T-helper 17 cell (primary cell): ENCODE measurements at regions not wholly inside any gene's neighbourhood (a gene's known extent, or its start where the extent isn't known, plus 50 kb on each side); places are given as distances from the start of the nearest gene placed in this dataset.
"Not testable (repeated sequence)": the region's sequence is repeated elsewhere in the genome, so short reads cannot be mapped to it uniquely, and the experiment has no call there.

Experiments
- ATAC-seq: fragments of 150-1000 bp; cut with Tn5 transposase; 2 replicates; pipeline ENCODE4 v1.10.0; 2021; ENCODE audit warnings: mild to moderate bottlenecking, moderate library complexity
- DNase-seq, 3 donors: peaks; one replicate each; pipeline versions ENCODE4 v3.0.0 to v3.0.0-alpha.2; 2020 to 2021
- H3K9me3 ChIP-seq: one replicate; pipeline ENCODE4 v1.7.0; 2013; ENCODE audit warnings: low read length, mild to moderate bottlenecking; ENCODE audit not compliant: control insufficient read depth, poor library complexity, severe bottlenecking
- H3K27ac Mint-ChIP-seq: one replicate; pipeline ENCODE4 v1.8.0; 2022; ENCODE audit warnings: mild to moderate bottlenecking, moderate library complexity, mixed read lengths
- H3K27me3 Mint-ChIP-seq: one replicate; pipeline ENCODE4 v1.8.0; 2022; ENCODE audit warnings: mixed read lengths
- H3K36me3 Mint-ChIP-seq: one replicate; pipeline ENCODE4 v1.8.0; 2022; ENCODE audit warnings: low read depth, mixed read lengths
- H3K4me1 Mint-ChIP-seq: one replicate; pipeline ENCODE4 v1.8.0; 2022; ENCODE audit warnings: mild to moderate bottlenecking, mixed read lengths
- H3K4me3 Mint-ChIP-seq: one replicate; pipeline ENCODE4 v1.8.0; 2022; ENCODE audit warnings: mild to moderate bottlenecking, moderate library complexity, mixed read lengths

DNA sequence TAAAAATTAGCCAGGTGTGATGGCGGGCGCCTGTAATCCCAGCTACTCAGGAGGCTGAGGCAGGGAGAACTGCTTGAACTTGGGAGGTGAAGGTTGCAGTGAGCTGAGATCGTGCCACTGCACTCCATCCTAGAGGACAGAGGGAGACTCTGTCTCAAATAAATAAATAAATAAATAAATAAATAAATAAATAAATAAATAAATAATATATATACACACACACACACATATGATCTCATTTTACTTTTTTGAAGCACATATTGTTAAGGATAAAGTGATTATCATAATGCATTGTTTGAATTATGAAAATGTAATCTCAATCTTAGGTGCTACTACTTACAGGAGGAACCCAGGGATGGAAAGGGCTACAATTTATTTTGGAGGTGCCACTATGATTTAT is 130.5 kb upstream of the PCDH7 start:
- H3K27ac Mint-ChIP-seq, H3K9me3 ChIP-seq, H3K4me1 Mint-ChIP-seq, H3K36me3 Mint-ChIP-seq, H3K27me3 Mint-ChIP-seq, ATAC-seq, H3K4me3 Mint-ChIP-seq, DNase-seq: not testable (repeated sequence)

DNA sequence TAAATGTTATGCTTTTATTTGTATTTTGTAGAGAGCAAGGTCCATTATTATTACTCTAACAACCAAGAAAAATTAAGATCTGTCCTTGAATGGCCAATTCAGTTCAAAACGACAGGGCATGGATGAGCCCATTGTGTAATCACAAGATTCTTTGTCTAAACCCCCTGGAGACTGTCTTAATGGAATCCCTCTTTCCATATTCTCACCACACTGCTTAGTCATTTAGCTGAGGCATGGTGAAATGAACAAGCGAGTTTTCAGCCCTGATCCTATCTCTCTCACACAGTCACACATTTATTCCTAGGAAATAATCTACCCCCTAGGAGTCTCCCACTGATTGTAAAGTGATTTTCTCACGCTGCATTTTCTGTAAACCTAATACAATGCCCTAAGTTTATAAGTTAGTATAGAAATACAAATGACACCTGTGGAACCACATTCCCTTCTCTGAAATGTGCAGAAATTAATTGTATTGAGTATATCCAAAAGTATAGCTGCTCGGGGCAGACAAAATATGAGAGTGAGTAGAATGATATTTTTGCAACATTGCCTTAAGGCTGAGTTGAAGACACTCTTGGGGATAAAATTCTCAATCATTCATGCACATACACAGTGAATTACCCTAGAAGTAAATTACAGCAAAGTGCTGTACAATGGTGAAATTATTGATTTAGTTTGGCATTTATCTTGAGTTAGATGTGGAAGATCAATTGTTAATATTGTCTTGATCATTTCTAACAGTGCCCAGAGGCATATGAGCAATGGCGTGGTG is 119.7 kb upstream of the PCDH7 start:
- Mint-ChIP-seq H3K4me3 (no peak overlapping the region), H3K27ac (no peak overlapping the region), H3K4me1 (no peaks in the 10 kb centered on the region), H3K27me3 (no peaks in the 10 kb centered on the region), H3K36me3 (no peaks in the 10 kb centered on the region)
- ATAC-seq = no peak
- no peak for DNase-seq
- H3K9me3 ChIP-seq = no peaks in the 10 kb centered on the region

DNA sequence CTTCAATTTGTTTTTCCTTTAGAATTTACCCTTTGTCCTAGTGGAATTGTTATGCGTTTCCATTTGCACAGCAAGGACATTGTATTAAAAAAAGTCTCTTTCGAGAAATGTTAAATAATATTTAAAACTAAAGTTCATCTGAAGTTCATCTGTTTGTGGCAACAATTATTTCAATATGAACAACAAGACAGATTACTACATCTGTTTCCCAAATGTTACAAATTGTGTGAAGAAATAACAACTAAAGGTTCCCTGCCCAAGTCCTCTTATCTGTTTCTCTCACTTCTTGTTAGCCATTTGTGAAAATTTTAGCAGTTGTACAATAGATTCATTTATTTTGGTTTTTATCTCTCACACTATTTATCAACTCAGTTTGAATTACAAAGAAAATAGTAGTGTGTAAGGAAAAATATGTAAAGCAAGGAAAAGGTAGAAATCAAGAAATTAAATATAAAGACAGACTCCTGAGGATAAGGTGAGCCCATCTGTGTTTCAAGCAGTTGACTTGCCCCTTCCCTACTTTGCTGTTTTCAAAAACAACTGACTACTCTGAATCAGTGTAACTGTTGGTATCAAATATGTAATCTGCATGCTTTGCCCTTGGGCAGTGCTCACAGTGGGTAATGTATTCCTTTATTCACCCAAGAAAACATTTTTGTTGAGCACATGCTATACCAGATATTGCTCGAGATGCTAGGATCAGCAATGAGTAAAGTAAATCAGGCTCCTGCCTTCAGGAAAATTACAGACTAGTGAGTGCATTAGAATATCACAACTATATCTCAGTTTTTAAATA is 118.9 kb upstream of the PCDH7 start:
- Mint-ChIP-seq H3K27me3 (no peaks in the 10 kb centered on the region), H3K4me1 (no peaks in the 10 kb centered on the region), H3K27ac (no peak overlapping the region), H3K4me3 (no peak overlapping the region), H3K36me3 (no peaks in the 10 kb centered on the region)
- DNase-seq (no peak), ATAC-seq (no peak)
- no peaks in the 10 kb centered on the region for H3K9me3 ChIP-seq

DNA sequence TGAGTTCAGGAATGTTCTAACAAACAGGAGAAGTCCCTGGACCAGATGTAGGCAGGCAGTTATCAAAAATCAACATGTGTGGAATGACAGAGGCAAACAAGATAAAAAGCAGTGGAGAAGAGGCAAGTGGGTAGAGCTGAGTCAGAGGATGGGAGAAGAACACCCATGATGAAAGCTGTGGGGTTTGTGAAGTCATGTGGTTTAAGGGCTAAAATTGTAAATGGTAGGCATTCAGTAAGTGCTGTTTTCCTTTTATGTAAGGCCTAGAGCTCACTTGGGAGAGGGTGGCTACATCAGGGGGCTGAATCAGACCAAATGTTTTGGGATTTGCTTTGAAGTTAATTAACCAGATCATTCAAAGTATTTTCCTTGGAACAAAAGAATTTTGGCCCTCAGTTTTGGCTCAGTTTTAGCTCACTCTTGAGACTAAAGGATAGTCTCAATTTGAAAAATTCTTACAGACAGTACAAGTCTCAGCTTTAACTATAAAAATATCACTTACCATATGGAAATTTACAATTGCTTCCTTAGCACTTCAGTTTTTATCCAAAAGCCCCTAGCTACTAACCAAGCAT is 114.5 kb upstream of the PCDH7 start:
- Mint-ChIP-seq H3K4me1 (no peaks in the 10 kb centered on the region), H3K27ac (no peak overlapping the region), H3K27me3 (no peaks in the 10 kb centered on the region), H3K4me3 (no peak overlapping the region), H3K36me3 (no peaks in the 10 kb centered on the region)
- H3K9me3 ChIP-seq = no peaks in the 10 kb centered on the region
- ATAC-seq = no peak
- no peak for DNase-seq

DNA sequence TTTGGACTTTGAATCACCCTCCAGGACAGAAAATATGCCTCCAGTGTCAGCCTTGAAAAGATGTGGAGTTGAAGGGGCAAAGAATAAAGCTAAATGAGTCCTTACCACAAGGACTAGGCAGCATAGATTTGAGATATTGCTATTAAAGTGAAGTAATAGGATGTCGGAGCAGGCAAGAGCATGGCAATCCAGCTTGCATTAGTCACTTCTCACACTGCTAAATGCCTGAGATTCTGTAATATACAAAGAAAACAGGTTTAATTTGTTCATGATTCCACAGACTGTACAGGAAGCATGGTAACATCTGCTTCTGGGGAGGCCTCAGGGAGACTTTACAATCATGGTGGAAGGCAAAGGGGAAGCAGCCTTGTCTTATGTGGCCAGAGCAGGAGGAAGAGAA is 109.8 kb upstream of the PCDH7 start:
- DNase-seq = no peak
- no peaks in the 10 kb centered on the region for H3K36me3 Mint-ChIP-seq
- no peak overlapping the region for H3K4me3 Mint-ChIP-seq
- no peak for ATAC-seq
- no peaks in the 10 kb centered on the region for H3K9me3 ChIP-seq
- no peaks in the 10 kb centered on the region for H3K27me3 Mint-ChIP-seq
- H3K27ac Mint-ChIP-seq = no peak overlapping the region
- no peaks in the 10 kb centered on the region for H3K4me1 Mint-ChIP-seq

DNA sequence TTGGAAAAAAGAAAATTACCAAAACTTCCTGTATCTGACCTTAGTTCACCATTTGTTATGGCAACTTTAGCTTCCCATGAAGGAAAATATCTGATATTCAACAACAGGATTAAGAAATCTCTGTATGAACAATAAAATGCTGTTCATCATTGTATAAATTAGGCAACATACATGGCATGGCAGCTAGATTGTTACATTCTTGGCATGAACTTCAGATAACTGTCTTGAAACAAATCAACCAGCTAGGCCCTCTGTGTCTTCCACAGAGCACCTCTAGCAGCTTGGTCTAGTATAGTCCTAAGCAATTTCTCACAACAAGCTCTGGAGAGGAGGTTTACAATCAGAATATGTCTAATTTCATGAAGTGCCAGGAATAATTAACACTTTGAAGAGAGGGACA is 105.4 kb upstream of the PCDH7 start:
- no peak for ATAC-seq
- Mint-ChIP-seq H3K36me3 (no peaks in the 10 kb centered on the region), H3K4me1 (no peaks in the 10 kb centered on the region), H3K27ac (no peak overlapping the region), H3K27me3 (no peaks in the 10 kb centered on the region), H3K4me3 (no peak overlapping the region)
- no peak for DNase-seq
- H3K9me3 ChIP-seq = no peaks in the 10 kb centered on the region

DNA sequence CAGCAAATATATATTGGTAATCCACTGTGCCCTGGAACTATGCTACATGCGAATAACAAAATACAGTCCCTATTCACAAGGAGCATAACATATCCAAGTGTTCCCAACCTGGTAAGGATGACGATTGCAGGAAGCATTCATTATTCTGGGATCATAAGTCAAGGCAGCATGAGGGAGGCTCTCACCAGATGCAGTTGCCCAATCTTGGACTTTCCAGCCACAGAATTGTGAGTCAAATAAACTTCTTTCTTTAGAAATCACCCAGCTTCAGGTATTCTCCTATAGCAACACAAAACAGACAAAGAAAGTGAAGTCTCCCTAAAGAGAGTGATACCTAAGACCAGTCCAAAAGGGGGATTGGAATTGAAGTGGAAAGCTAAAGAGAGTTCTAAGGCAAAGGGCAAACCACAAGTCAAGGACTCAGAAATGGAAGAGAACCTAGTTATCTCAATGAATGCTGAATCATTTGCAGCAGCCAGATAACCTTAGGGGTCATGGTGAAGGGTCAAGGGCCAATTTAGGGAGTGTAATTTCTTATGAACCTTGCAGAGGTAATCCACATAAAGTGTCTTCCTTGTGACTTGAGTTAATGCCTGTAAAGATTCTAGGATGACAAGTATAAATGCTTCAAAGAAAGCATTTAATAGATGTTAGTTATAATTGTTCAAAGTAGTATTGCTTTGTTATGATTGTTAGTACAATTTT is 103.1 kb upstream of the PCDH7 start:
- H3K4me3 Mint-ChIP-seq = no peak overlapping the region
- no peak for ATAC-seq
- no peaks in the 10 kb centered on the region for H3K36me3 Mint-ChIP-seq
- DNase-seq = no peak
- H3K27ac Mint-ChIP-seq = no peak overlapping the region
- no peaks in the 10 kb centered on the region for H3K9me3 ChIP-seq
- no peaks in the 10 kb centered on the region for H3K4me1 Mint-ChIP-seq
- no peaks in the 10 kb centered on the region for H3K27me3 Mint-ChIP-seq

DNA sequence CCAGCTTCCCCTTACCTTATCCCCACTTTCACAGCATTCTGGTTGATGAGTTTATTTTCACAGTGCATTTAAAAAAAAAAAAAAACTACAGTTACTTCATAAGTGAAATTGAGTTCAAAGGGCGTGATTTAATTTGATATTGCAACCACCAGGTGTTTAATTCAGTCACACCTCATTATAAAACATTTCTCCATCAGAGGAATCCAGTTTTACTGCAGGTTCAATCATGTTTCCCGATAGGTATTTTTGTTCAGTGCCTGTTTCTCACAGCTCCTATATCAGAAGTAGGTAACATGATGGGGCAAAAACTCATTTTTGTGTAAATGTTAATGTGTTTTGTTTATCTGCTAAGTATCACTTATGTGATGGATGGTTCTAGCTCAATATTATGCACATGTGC is 102.3 kb upstream of the PCDH7 start:
- H3K9me3 ChIP-seq = no peaks in the 10 kb centered on the region
- Mint-ChIP-seq H3K36me3 (no peaks in the 10 kb centered on the region), H3K4me3 (no peak overlapping the region), H3K4me1 (no peaks in the 10 kb centered on the region), H3K27me3 (no peaks in the 10 kb centered on the region), H3K27ac (no peak overlapping the region)
- DNase-seq = no peak
- ATAC-seq = no peak

DNA sequence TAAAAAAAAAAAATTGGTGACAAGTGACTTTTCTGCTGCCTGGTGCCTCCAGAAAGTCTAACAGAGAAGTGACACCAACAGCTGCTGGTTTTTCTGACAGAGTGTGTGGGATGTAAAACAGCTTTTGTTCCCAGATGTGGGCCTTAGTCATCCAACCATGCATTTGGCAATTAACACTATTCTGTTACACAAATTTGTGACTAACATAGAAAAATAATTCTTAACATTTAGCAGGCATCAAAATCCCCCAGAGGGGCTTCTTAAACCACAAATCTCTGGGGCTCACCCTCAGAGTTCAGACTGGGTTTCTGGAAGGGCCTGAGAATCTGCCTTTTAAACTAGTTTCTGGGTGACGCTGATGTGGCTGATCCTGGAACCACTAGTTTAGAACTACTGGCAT is 100.5 kb upstream of the PCDH7 start:
- DNase-seq = no peak
- no peaks in the 10 kb centered on the region for H3K36me3 Mint-ChIP-seq
- ATAC-seq = no peak
- H3K4me1 Mint-ChIP-seq = no peaks in the 10 kb centered on the region
- no peaks in the 10 kb centered on the region for H3K9me3 ChIP-seq
- H3K27ac Mint-ChIP-seq = no peak overlapping the region
- H3K4me3 Mint-ChIP-seq = no peak overlapping the region
- H3K27me3 Mint-ChIP-seq = no peaks in the 10 kb centered on the region

DNA sequence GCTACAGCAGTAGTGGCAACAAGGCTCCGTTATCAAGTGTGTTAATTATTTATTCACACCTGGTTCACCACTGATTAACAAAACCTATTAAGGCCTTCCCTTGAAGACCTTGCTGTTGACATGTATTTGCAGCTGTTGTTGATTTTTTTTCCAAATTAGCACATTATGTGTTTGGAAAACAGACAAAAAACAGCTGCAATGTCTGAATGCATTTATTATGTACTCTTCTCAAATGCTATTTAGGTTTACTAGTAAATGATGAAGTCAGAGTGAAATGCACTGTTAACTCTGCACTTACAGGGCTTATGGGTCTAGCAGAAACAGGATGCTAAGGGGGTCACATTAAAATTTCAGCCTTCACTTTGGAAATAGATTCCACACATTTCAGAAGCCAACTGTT is 99.5 kb upstream of the PCDH7 start:
- no peaks in the 10 kb centered on the region for H3K4me1 Mint-ChIP-seq
- DNase-seq = no peak
- H3K4me3 Mint-ChIP-seq = no peak overlapping the region
- no peaks in the 10 kb centered on the region for H3K27me3 Mint-ChIP-seq
- ATAC-seq = no peak
- H3K36me3 Mint-ChIP-seq = no peaks in the 10 kb centered on the region
- H3K9me3 ChIP-seq = no peaks in the 10 kb centered on the region
- no peak overlapping the region for H3K27ac Mint-ChIP-seq

DNA sequence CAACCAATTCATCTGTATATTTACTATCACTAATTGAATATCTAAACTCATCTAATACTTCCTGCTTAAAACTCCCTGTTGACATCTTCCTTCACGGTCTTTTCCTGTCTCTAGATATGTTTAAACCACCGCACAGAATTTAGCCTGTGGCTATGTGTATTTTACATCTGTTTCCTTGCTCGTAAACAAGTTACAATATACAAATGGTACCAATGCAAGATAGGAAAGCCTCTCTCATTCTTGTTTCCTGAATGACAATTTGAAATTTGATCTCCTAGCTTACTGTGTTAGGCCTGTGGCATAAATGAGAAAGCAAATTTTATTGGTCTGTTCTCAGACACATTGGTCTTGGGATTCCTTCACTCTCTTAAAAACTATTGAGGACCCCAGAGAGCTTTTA is 89.7 kb upstream of the PCDH7 start:
- Mint-ChIP-seq H3K27ac (no peak overlapping the region), H3K4me1 (no peaks in the 10 kb centered on the region), H3K36me3 (no peaks in the 10 kb centered on the region), H3K27me3 (no peaks in the 10 kb centered on the region), H3K4me3 (no peak overlapping the region)
- H3K9me3 ChIP-seq = no peaks in the 10 kb centered on the region
- ATAC-seq = no peak
- no peak for DNase-seq

DNA sequence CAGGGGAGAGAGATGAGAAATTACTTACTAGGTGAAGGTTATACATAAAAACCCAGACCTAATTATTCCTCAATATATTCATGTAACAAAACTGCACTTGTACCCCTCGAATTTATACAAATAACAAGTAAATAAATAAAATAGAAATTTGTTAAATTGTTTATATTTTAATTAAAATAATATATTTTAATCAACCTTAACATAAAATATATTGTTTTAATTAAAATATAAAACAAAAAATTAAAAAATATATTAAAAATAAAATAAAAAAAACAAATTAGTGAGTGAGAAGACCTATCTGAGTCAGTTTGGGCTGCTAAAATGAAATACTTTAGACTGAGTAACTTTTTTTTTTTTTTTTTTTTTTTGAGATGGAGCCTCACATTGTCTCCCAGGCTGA is 87.4 kb upstream of the PCDH7 start:
- Mint-ChIP-seq H3K27ac (no peak overlapping the region), H3K36me3 (no peaks in the 10 kb centered on the region), H3K27me3 (no peaks in the 10 kb centered on the region), H3K4me3 (no peak overlapping the region), H3K4me1 (no peaks in the 10 kb centered on the region)
- DNase-seq (no peak), ATAC-seq (no peak)
- no peaks in the 10 kb centered on the region for H3K9me3 ChIP-seq

DNA sequence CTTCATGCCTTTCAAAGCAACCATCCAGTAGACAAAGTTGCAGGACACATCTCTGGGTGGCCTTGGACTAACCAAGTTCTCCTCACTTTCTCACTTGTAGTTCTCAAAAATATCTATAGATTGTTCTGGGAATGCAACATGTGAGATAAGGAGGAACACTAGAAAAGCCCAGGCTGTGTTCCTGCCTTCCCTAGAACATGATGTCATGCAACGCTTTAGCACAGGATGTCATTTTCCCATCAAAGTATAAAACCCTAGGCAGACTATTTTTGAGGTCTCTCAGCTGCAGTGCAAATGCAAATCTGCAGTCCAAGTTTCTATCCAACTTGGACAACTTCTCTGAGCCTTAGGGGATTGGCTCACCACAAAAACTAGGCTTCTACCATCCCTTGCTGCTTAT is 78.8 kb upstream of the PCDH7 start:
- no peak for ATAC-seq
- no peak for DNase-seq
- Mint-ChIP-seq H3K27me3 (no peaks in the 10 kb centered on the region), H3K4me3 (no peak overlapping the region), H3K36me3 (no peaks in the 10 kb centered on the region), H3K4me1 (no peaks in the 10 kb centered on the region), H3K27ac (no peak overlapping the region)
- H3K9me3 ChIP-seq = no peaks in the 10 kb centered on the region
